Non-pigmented ciliary epithelial cell (primary cell): ENCODE measurements at regions not wholly inside any gene's neighbourhood (a gene's known extent, or its start where the extent isn't known, plus 50 kb on each side); places are given as distances from the start of the nearest gene placed in this dataset.

Experiments used
- DNase-seq: peaks from one replicate; pipeline ENCODE4 v3.0.0-alpha.2; 2010; ENCODE audit warnings: low read depth

GRCh38 chr10:110355141-110355831, 50.6 kb upstream of the SMNDC1 start:
- no peak for DNase-seq

DNA sequence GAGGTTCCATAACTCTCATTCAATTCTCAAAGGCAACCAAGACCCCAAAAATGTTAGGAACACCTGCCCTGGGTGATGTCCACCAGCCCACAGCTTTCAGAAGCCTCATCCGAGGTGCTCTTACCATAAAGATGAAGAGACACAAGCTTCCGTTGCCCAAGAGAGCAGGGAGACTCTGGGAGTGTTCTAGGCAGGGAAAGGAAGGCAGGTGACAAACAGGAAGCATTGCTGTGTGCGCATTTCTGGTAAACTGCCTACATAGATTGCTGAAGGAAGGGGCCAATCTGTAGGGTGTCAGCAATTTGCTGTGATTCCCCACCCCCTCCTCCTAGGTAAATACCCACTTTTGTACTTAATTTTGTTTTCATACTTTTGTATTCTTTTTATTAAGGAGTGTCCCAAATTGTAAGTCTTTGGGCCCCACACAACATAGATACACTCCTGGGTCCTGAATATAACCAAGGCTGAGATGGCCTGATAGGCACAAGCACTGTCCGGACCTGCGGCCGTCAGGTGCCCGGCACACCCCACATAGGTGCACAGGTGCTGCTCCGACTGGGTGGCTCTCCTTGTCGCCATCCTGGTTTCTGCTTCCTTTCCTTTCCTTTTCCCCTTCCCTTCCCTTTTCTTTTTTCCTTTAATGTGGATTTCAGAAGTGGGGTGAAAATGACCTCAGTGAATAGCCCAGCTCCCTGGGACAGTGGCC, 51.4 kb upstream of the SMNDC1 start:
- no peak for DNase-seq

DNA sequence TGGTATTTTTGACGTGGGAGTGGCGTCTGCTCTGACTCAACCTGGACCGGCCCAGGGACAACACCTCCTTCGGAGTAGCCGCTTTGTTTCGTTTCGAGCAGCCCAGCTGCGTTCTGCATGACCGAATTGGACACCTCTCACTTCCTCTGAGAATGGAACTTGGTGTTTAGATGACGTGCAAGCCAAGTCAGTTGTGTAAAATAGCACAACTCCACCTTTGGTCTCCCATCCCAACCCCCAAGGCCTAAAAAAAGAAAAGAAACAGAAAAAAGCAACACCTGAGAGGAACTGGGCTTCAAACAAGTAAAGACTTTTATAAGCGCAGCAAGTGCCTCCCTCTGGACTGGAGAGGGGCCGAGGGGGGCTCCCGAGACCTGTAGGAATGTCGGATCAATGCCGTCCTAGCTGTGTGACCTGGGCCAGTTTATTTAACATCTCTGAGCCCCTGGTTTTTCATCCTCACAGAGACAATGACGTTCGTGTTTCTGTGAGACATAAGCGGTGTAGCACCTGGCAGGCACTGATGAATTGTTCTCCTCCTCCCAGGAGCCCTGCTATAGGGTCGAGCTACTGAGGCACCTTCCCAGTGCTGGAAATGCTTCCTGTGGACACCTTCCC, 52.0 kb upstream of the SMNDC1 start:
- DNase-seq = peak; percentile 91

GRCh38 chr10:110357252-110357780, 52.6 kb upstream of the SMNDC1 start:
- DNase-seq = peak; percentile 91

DNA sequence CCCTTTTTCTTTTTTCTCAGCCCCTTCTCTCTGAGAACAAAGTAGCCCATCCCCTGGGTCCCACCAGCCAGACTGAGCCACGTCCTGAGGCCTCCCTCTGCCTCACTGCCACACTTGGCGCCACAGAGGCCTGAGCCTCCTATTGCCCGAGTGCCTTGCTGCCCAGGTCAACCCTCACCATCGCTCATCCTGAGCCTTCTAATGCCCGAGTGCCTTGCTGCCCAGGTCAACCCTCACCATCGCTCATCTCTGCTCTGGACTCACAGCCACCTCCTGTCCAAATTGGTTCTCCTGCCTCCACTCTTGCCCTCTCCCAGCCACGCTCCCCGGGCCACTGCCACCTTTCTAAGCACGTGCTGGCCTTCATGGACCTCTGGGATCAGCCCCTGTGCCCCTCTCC, 53.2 kb upstream of the SMNDC1 start:
- DNase-seq = no peak

DNA sequence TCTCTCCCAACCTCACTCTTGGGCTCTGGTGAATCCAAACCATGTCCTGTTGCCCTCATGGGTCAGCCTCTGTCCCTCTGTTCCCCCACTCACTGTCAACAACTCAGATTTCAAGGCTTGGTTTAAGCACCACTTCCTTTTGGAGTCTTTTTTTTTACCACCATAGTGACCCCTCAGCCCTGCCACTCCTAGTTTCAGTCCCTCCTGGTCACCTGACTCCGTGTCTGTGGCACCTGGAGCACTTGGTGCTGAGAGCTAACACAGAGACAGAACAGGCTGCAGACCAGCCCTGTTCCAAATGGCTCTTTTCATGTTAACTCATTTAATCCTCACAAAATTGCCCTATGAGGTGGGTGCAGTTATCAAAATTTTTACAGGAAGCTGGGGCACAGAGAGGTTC, 53.6 kb upstream of the SMNDC1 start:
- no peak for DNase-seq

DNA sequence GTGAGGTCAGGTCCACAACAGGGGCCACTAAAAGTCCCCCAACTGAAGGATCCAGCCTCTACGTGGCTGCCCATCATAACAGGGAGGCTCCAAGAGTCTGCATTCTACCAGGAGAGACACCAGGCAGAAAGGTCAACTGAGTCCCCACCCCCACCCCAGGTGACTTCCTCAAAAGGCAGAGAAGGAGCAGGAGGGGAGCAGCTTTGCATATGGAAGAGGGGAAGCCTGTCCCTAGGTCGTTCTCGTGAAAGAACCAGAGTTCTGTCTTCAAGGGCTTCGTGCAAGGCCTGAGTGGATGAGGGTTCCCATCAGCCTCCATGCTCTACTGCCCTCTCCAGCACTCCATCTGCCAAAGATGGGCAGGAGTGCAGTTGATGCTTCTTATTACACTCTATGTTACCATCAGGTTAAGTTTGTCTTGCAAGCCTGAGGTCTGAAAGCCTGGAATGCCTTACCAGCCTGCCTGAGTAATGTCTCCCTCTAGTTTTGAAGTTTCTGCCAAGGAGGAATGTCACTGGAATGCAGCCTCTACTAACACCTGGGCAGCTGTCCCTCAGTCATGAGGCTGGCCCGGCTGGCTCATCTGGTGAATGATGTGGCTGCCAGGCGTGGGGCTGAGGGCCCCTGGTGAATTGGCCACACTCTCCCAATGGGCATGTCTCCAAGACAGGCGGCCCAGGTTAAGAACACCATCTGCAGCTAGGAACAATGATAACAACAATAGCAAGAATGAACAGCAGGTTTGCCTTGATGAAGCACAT, 54.3 kb upstream of the SMNDC1 start:
- no peak for DNase-seq

DNA sequence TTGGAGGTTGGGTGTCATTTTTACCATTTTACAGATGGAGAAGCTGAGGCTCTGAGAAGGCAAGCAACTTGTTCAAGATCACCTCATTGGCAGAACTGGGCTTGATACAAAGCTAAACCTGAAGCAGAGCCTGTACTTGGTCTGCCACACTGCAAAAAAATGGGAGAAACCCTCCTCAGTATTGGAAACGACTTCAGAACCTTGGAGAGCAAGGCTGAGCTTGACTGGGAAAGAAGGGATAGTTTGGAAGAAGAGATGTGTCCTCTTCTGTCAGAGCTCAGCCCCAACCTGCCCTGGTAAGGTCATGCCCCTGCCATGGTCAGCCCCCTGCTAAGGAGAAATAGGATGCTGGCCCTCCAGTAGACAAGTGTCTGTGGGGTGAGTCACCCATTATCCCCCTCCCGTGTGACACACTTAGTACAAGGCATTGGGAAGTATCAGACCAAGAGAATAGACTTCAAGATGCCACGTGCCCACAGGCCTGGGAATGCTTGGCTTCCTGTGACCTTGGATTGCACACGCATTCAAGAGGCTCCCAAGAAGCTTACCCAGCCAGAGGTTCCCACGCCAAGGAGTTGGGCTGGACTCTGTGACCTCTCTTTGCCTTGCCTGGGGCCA, 56.2 kb upstream of the SMNDC1 start:
- DNase-seq = no peak

GRCh38 chr10:110361800-110362456, 57.2 kb upstream of the SMNDC1 start:
- DNase-seq = no peak

GRCh38 chr10:110363572-110364411, 59.1 kb upstream of the SMNDC1 start:
- no peak for DNase-seq

- DNase-seq = no peak
Observed at GRCh38 chr10:110364531-110364937, 59.8 kb upstream of the SMNDC1 start.

GRCh38 chr10:110365356-110366143, 60.8 kb upstream of the SMNDC1 start:
- no peak for DNase-seq

GRCh38 chr10:110366635-110367034, 61.9 kb upstream of the SMNDC1 start:
- DNase-seq = no peak

DNA sequence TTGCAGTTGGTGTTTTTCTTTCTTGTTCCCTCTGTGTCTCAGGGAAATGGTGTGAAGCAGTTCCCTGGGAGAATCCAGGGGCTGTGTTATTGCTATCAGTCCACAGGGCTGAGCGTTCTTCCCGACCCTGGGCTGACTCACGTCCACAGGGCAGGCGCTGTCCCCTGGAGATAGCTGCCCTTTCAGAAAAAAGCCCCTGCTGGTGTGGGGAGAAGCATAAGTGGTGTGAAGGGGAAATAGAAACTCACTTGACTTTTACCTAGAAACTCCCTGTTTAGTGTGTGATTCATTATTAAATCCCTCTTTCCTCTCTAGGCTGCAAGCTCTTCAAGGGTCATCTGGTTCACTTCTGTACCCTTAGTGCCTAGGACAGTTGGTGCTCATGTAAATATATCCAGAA, 63.3 kb upstream of the SMNDC1 start:
- no peak for DNase-seq

DNA sequence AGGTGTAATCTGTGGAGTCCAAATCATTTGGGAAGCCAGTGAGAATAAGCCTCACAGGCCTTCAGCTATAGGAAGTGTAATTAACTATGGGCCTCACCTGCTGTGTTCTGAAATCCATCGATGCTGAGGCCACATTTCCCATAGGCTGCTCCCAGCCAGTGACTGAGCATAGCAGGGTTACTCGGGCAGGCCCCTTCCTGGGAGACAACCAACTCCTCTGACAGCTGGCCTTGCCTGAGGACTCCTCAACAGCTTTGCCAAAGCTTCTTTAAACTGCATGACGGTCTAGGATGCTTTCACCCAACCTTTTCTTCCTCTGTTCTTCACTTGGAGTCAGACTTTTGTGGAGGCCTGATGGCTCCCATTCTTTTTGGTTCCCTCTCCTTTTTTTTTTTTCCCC, 63.8 kb upstream of the SMNDC1 start:
- DNase-seq = no peak

DNA sequence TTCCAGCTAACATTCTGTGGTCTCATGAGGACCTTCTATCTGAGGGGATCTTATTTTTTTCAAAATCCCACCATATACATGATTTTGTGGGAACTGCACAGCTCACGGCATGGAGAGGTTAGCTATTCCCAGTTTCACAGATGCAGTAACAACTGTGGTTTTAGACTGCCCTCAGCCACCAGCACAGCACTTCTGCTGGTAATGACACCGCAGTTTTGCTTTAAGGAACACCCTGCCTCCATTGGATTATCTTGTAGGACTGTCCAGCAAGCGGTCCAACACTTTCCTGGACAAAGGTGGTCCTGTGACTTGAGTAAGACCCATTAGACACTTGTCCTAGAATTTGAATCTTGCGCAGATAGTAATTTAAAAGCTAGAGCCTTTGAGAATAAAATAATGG, 65.3 kb upstream of the SMNDC1 start:
- DNase-seq = no peak

DNA sequence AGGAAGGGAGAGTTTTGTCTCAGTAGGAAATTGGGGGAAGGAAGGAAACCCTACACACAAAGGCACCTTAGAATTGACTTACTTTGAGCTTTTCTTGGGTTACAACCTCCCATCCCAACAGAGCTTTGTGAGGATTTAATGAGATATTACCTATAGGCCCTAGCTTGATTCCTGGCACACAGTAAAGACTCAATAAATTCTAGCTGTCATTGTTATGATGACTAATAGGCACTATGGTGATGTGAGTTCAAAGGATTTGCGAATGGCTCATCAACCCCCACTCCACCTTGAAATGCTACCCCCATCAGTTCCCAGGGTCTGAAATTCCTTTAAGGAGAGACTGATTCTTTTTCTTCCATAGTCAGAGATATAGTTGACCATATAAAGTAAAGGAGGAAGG, 67.9 kb upstream of the SMNDC1 start:
- DNase-seq = no peak

DNA sequence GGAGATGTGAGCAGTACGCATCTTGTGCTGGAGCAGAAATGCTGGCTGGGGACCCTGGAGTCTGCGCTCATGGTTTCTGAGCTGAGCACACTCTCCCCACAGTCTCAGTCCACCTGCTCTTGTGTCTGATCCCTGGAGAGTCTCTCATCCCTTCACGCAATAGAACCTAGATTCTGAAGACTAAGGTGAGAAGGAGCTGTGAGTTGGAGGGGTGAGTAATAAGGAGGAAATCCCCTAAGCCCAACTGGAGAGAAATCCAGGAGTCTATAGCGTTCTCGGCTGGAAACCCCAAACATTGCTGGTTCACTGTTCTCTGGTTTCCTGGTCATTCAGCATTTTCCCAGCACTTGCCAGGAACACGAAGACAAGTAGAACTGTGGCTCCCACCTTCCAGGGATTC, 68.3 kb upstream of the SMNDC1 start:
- DNase-seq = no peak

- DNase-seq = no peak
Observed at GRCh38 chr10:110373857-110374654, 69.3 kb upstream of the SMNDC1 start.
